ELF-1 (cell line): ENCODE measurements at regions not wholly inside any gene's neighbourhood (a gene's known extent, or its start where the extent isn't known, plus 50 kb on each side); places are given as distances from the start of the nearest gene placed in this dataset.
"Not testable (repeated sequence)": the region's sequence is repeated elsewhere in the genome, so short reads cannot be mapped to it uniquely, and the experiment has no call there.

Experiments used
- DNase-seq: peaks from one replicate; pipeline ENCODE4 v3.0.0-alpha.2; 2016; ENCODE audit warnings: low read depth, low spot score

DNA sequence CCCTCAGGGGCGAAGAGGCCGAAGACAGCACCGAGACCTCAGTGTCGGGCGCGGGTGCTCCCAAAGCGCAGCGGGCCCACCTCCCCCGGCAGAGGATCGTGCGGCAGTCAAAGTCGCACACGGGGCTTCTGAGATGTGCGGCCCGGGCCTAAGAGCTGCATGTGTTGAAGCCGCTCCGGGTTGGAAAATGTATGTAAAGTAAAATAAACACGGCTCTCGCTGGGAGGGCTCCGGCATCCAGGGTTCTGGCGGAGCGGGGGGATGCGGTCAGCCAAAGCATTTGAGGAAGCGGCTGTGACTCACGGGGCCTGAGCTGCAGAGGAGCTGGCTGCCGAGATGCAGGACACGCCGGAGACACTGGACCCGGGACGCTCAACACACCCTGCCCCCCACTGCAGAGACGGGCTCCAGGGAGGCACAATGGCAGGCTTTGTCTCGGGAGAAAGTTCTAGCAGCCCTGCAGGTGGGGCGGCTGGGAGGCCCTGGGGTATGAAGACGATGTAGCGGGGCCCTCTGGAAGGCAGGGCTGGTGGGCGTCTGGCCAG lies 185.8 kb downstream of the NPIPB11 start:
- DNase-seq: peak; percentile 48

DNA sequence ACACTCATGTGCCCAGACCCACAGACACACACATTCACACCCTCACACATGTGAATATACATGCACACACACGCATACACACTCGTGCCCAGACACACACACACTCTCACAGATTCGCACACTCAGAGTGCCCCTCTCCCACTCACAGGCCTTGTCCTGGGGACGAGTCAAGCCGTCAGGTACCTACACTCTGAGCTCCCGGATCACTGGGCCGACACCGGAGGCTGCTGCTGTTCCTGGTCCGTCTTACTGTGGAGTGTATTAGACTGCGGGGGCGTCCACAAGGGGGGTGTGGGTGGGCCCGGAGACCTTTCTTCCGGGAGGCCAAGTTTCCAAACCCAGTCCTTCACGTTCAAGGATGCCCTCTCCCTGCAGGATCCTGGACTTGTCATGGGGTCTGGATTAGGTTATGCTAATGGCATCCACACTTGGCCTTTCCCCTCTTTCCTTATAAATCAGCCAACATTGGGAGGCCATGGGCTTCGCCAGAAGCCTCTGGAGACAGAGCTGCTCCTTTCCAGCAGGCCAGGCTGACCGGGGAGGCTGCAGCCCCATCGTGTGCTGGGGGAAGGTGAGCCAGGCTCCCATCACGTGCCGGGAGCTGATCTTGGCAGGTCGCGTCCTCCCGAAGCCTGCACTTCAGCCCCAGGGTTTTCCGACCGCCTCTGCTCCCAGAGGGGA lies 186.4 kb downstream of the NPIPB11 start:
- not testable (repeated sequence) for DNase-seq

DNA sequence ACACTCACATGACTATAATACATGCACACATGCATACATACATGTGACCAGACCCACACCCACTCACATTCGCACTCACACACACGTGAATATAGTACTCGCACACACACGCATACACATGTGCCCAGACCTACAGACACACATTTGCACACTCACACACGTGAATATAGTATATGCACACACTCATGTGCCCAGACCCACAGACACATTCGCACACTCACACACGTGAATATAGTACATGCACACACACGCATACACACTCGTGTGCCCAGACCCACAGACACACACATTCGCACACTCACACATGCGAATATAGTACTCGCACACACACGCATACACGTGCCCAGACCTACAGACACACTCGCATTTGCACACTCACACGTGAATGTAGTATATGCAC lies 186.9 kb downstream of the NPIPB11 start:
- not testable (repeated sequence) for DNase-seq

- DNase-seq: not testable (repeated sequence)
Measured at GRCh38 chr16:29218649-29219048, 187.9 kb downstream of the NPIPB11 start.

DNA sequence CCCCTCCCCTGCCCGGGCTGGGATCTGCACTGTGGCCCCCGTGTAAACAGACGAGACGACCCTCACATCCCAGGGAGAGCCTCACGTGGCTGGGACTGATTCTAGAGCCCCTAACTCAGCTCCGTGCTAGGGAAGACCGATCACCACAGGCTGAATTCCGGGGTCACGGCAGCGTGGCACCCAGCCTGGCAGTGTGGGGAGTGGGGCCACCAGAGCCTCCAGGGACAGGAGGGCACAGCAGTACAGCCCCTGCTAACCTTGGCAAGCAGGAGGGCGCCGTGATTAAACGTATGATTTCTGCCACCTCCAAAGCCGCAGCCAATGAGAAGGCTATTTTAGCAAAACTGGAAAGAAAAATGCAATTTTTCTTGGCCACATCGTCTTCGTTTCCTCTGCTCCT lies 188.3 kb downstream of the NPIPB11 start:
- DNase-seq: not testable (repeated sequence)

DNA sequence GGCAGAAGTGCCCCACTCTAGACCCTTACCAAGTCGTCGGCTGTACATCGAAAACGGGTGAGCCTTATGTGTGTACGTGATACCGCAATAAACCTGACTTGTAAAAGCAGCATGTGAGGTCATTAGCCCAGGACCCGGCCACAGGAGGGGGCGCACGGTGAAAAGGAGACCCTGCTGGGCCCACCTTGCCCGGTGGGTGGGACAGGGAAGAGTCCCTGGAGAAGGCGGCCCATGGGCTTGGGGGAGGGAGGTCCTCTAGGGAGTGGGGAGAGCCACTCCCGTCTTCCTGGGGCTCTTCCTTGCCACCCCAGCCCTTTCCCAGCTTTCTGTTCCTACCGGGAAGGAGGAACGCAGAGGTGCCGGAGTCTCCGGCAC lies 188.8 kb downstream of the NPIPB11 start:
- DNase-seq: not testable (repeated sequence)

- not testable (repeated sequence) for DNase-seq
Measured at GRCh38 chr16:29217104-29217751, 189.3 kb downstream of the NPIPB11 start.

DNA sequence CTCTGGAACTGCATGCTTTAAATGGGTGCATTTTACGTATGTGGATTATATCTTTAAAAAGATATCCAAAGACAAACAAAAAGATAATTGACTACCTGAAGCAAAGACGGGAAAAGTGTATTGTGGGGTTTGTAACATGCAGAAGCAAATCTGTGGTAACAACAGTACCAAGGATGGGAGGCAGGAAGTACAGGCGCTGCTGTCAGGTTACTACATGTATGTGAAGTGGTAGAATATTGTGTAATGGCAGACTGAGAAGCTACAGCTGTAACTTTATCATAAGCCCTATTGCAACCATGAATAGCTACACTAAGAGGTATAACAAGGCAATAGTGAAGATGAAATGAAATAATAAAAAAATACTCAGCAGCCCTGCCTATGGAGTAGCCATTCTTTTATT lies 192.7 kb downstream of the NPIPB11 start:
- not testable (repeated sequence) for DNase-seq

- not testable (repeated sequence) for DNase-seq
Measured at GRCh38 chr16:29213251-29213650, 193.3 kb downstream of the NPIPB11 start.

- DNase-seq: not testable (repeated sequence)
Measured at GRCh38 chr16:29212084-29213027, 194.2 kb downstream of the NPIPB11 start.

DNA sequence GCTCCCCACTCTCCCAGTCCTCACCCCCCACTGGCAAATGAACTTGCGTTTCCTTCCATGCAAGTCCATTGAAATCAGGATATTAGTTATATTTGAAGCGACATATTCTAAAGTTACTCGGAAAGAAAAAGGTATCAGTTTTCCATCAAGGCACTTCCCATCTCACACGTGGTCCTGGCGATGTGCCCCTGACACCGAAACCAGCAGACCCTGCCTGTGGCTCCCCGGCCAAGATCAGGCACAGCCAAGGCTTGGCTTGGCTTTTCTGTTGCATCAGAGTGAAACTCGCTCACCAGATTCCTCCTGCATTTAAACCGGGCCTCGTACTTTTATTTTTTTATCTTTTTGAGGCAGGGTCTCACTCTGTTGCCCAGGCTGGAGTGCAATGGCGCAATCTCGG lies 195.1 kb downstream of the NPIPB11 start:
- DNase-seq: not testable (repeated sequence)

DNA sequence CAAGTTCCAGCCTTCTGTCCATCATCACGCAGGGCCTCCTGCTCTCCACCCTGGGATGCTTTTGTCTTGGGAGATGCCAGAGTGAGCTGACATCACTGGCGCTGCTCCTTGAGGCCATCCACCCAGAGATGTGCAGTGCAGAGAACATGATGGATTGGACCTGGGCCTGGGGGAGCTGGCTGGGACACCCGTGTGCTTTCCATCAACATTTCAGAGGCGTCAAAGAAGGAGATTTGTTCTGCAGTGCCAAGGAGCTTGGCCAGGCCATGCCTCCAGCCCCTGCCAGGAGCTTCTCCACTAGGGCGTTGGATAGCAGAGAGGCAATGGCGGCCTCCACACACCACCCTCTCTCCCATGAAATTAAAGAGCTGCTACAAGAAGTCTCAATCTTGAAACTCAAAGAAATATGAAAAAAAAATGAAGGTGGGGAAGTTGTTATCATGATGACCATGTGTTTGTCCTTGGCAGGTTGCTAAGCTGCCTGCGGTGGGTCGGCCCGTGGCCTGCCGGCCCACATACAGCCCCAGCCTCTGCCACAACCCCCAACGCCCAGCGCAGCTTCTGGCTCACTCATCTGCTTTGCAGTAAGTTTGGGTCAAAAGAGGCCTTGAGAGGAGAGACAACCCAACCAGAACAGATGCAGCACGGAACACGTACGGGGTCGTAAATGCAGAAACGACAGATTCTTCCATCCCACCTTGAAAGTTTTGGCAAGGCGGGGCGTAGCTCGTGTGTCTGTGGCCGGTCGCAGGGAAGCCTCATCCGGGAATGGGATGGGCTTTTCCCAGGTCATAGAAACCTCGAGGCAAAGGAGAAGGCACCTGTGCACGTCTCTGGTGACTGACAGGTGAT lies 196.0 kb downstream of the NPIPB11 start:
- not testable (repeated sequence) for DNase-seq

GRCh38 chr16:29206120-29206519 lies 200.4 kb downstream of the NPIPB11 start:
- DNase-seq: not testable (repeated sequence)

- not testable (repeated sequence) for DNase-seq
Measured at GRCh38 chr16:29205151-29205550, 201.4 kb downstream of the NPIPB11 start.

DNA sequence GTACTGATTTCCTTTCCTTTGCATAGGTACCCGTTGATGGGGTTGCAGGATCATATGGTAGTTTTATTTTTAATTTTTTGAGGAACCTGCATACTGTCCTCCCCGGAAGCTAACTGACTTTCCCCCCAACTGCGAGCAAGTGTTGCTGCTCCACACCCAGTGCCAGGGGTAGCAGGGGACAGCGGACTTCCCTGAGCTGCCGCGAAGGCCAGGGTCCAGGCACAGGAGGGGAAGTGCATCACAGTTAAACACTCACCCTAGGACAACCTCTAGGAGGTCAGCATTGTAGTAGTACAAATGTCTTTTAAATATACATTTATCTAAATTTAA lies 201.7 kb downstream of the NPIPB11 start:
- no peak for DNase-seq

DNA sequence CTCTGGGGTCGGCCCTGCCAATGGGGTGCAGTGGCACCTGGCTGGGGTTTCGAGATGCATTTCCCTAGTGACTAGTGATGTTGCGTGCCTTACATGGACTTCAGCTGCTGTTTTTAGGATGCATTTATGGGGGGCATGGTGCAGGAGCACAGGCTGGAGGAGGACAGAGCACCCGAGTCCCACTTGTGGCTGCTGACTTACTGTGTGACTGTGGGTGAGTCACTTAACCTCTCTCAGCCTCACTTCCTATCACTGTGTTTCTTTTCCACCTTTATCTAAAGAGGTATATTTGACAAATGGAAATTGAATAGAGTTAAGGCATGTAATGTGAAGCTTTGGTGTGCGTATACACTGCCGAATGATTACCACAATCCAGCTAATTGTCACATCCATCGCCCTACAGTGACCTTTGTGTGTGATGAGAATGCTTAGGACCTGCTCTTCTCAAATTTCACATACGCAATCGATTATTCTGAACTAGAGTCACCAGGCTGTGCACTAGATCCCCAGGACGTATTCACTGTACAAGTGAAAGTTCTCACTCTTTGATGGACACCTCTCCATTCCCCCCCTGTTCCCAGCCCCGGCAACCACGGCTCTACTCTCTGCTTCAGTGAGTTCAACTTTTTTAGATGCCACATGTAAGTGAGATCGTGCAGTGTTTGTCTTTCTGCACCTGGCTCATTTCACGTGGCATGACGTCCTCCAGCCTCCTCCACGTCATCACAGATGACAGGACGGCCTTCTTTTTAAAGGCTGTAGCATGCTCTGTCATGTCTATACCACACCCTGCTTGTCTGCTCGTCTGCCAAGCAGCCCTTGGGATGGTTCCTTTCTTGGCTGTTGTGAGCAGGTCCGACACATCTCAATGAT lies 202.3 kb downstream of the NPIPB11 start:
- not testable (repeated sequence) for DNase-seq

GRCh38 chr16:29203046-29203932 lies 203.2 kb downstream of the NPIPB11 start:
- not testable (repeated sequence) for DNase-seq

DNA sequence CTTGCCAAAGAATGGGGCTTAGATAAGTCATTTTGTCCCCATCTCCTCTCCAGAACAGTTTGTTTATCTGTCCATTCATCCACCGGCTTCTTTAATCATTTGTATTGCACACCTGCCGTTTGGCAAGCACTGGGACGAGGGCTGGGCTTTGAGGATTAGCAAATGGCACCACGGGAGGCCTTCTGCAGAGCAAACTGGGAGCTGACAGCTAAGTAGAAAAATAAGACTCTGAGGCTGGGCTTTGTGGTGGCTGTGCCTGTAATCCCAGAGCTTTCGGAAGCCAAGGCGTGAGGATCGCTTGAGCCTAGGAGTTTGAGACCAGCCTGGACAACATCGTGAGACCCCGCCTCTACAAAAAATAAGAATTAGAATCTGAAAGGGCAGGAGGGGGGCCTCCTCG lies 203.9 kb downstream of the NPIPB11 start:
- DNase-seq: not testable (repeated sequence)

- not testable (repeated sequence) for DNase-seq
Measured at GRCh38 chr16:29202025-29202632, 204.4 kb downstream of the NPIPB11 start.
